OCI-LY3 (cell line): ENCODE measurements at regions not wholly inside any gene's neighbourhood (a gene's known extent, or its start where the extent isn't known, plus 50 kb on each side); places are given as distances from the start of the nearest gene placed in this dataset.

Source experiments
- H2AFZ ChIP-seq: fragments of 200-600, 300-600 bp; shearing (Covaris generic); 2 replicates; pipeline ENCODE4 v1.6.0; 2014; ENCODE audit warnings: antibody characterized with exemption, low read depth, low read length
- H3K27ac ChIP-seq: fragments of 200-600, 300-600 bp; sonication (generic); 2 replicates; pipeline ENCODE4 v1.5.1; 2014; ENCODE audit warnings: mild to moderate bottlenecking, low read length, moderate library complexity, mixed read lengths
- H3K27me3 ChIP-seq: fragments of 200-600, 300-600 bp; sonication (generic); 2 replicates; pipeline ENCODE4 v1.6.1; 2014; ENCODE audit warnings: low read depth, low read length, mixed read lengths
- H3K36me3 ChIP-seq: fragments of 200-600, 300-600 bp; sonication (generic); replicated peaks from 2 replicates; pipeline ENCODE3; 2014; ENCODE audit warnings: low read depth, low read length, mixed read lengths
- H3K4me1 ChIP-seq: fragments of 300-600, 200-600 bp; sonication (generic); 2 replicates; pipeline ENCODE4 v1.6.1; 2014; ENCODE audit warnings: low read length, mixed read lengths
- H3K4me2 ChIP-seq: fragments of 200-600, 300-600 bp; sonication (generic); 2 replicates; pipeline ENCODE4 v1.6.1; 2014; ENCODE audit warnings: low read length, mixed read lengths
- H3K4me3 ChIP-seq: fragments of 300-600, 200-600 bp; sonication (generic); 2 replicates; pipeline ENCODE4 v1.5.1; 2014; ENCODE audit warnings: antibody characterized with exemption, mild to moderate bottlenecking, low read length, moderate library complexity
- H3K79me2 ChIP-seq: fragments of 300-600, 200-600 bp; shearing (Covaris generic); 2 replicates; pipeline ENCODE4 v1.6.1; 2014; ENCODE audit warnings: mild to moderate bottlenecking, low read length, mixed read lengths
- H3K9ac ChIP-seq: fragments of 300-600, 200-600 bp; shearing (Covaris generic); 2 replicates; pipeline ENCODE4 v1.6.0; 2014; ENCODE audit warnings: mild to moderate bottlenecking, low read length, moderate library complexity
- H3K9me3 ChIP-seq: fragments of 200-600, 300-600 bp; shearing (Covaris generic); 2 replicates; pipeline ENCODE4 v1.6.1; 2014; ENCODE audit warnings: low read length, mixed read lengths; ENCODE audit not compliant: insufficient read depth
- H4K20me1 ChIP-seq: fragments of 200-600, 300-600 bp; sonication (generic); 2 replicates; pipeline ENCODE4 v1.6.1; 2016; ENCODE audit warnings: low read length, mixed read lengths; ENCODE audit not compliant: insufficient read depth
- CTCF ChIP-seq: fragments of 200-600, 300-600 bp; sonication (generic); IDR thresholded peaks from 2 replicates; pipeline ENCODE4 v1.5.1; 2014; ENCODE audit warnings: antibody characterized with exemption, low read length, low read depth
- EZH2phosphoT487 ChIP-seq: fragments of 200-600 bp; shearing (Covaris generic); IDR thresholded peaks from 2 replicates; pipeline ENCODE4 v1.6.1; 2018; ENCODE audit warnings: antibody characterized with exemption, mixed run types, low read depth

GRCh38 chr4:180550106-180550505 lies 1693.1 kb upstream of the TENM3 start:
- no peaks in the 10 kb centered on the region for H3K79me2 ChIP-seq
- H3K27me3 ChIP-seq: no peaks in the 10 kb centered on the region
- no peak overlapping the region for H3K27ac ChIP-seq
- no peak overlapping the region for H3K4me2 ChIP-seq
- no peak overlapping the region for H3K9ac ChIP-seq
- H3K4me3 ChIP-seq: no peak overlapping the region
- no peaks in the 10 kb centered on the region for H3K36me3 ChIP-seq
- no peaks in the 10 kb centered on the region for H3K9me3 ChIP-seq
- H2AFZ ChIP-seq: no peak overlapping the region
- TF ChIP-seq EZH2phosphoT487: no peak
- TF ChIP-seq CTCF: no peak
- H3K4me1 ChIP-seq: no peaks in the 10 kb centered on the region
- H4K20me1 ChIP-seq: no peaks in the 10 kb centered on the region

GRCh38 chr4:180557348-180557747 lies 1685.9 kb upstream of the TENM3 start:
- H3K9me3 ChIP-seq: no peaks in the 10 kb centered on the region
- H3K4me2 ChIP-seq: no peak overlapping the region
- H4K20me1 ChIP-seq: no peaks in the 10 kb centered on the region
- no peaks in the 10 kb centered on the region for H3K36me3 ChIP-seq
- no peaks in the 10 kb centered on the region for H3K79me2 ChIP-seq
- no peak overlapping the region for H3K4me3 ChIP-seq
- peak; percentile 34 for TF ChIP-seq CTCF
- TF ChIP-seq EZH2phosphoT487: no peak
- H3K27ac ChIP-seq: no peak overlapping the region
- no peak overlapping the region for H2AFZ ChIP-seq
- H3K9ac ChIP-seq: no peak overlapping the region
- H3K4me1 ChIP-seq: no peaks in the 10 kb centered on the region
- H3K27me3 ChIP-seq: no peaks in the 10 kb centered on the region

GRCh38 chr4:180557950-180558349 lies 1685.3 kb upstream of the TENM3 start:
- no peak for TF ChIP-seq EZH2phosphoT487
- TF ChIP-seq CTCF: no peak
- H3K4me2 ChIP-seq: no peak overlapping the region

GRCh38 chr4:180558427-180558826 lies 1684.8 kb upstream of the TENM3 start:
- no peak overlapping the region for H3K27ac ChIP-seq
- H3K4me1 ChIP-seq: no peaks in the 10 kb centered on the region
- no peak overlapping the region for H3K4me2 ChIP-seq
- H3K79me2 ChIP-seq: no peaks in the 10 kb centered on the region
- no peaks in the 10 kb centered on the region for H3K36me3 ChIP-seq
- H3K9me3 ChIP-seq: no peaks in the 10 kb centered on the region
- no peak overlapping the region for H3K9ac ChIP-seq
- peak overlapping the region; percentile 36; the same call in 1 of the 2 replicates for H2AFZ ChIP-seq
- no peak for TF ChIP-seq CTCF
- no peak for TF ChIP-seq EZH2phosphoT487
- no peaks in the 10 kb centered on the region for H4K20me1 ChIP-seq
- H3K4me3 ChIP-seq: no peak overlapping the region
- no peaks in the 10 kb centered on the region for H3K27me3 ChIP-seq

More at GRCh38 chr4:180557950-180558349, 1685.3 kb upstream of the TENM3 start:
- no peaks in the 10 kb centered on the region for H3K27me3 ChIP-seq
- no peaks in the 10 kb centered on the region for H3K36me3 ChIP-seq
- no peak overlapping the region for H3K4me3 ChIP-seq
- no peaks in the 10 kb centered on the region for H4K20me1 ChIP-seq
- no peaks in the 10 kb centered on the region for H3K4me1 ChIP-seq
- no peaks in the 10 kb centered on the region for H3K9me3 ChIP-seq
- H3K9ac ChIP-seq: no peak overlapping the region
- H2AFZ ChIP-seq: no peak overlapping the region
- H3K79me2 ChIP-seq: no peaks in the 10 kb centered on the region
- H3K27ac ChIP-seq: no peak overlapping the region
